ENCODE measurements at regions not wholly inside any gene's neighbourhood (a gene's known extent, or its start where the extent isn't known, plus 50 kb on each side); places are given as distances from the start of the nearest gene placed in this dataset.
"Not testable (repeated sequence)": the region's sequence is repeated elsewhere in the genome, so short reads cannot be mapped to it uniquely, and the experiment has no call there.

- no peak for DNase-seq
Measured at GRCh38 chr14:98915625-98916024, 356.4 kb downstream of the BCL11B start.

DNA sequence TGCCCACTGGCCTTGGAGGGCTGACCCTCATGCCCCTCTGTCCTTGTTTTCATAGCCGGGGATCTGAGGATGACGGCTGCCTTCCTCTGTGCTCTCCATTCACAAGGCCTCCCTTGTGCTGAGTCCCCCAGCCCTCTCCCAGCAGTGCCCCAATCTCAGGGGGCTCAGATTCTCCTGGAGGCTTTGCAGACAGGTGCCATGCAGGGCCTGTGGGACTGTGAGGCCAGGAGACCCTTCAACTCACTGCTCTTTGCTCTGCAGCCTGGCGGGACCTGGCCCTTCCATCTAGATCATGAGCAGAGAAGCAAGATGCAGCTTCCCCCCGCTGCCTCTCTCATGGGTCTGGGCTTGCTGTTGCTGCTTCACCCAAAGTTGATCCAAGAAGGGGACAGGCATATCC is 356.0 kb downstream of the BCL11B start:
- no peak for DNase-seq

DNA sequence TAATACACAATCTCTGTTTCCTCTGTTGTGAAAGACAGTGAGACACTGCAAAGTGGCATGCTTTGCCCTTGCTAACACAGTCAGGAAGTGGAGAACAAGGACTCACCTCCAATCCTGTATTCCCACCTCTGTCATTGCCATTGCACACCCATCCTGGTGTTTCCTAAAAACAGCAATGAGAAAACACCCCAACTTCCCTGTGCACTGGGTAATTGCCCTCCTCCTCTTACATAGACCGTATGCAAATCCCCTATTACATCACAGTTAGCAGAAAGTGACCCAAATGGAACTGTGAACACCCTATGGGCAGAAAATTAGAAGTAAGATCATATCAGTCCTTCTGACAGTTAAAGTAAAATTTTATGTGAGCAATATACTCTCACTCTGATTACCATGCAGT is 355.5 kb downstream of the BCL11B start:
- DNase-seq = no peak

GRCh38 chr14:98919434-98919833 is 352.6 kb downstream of the BCL11B start:
- no peak for DNase-seq

- not testable (repeated sequence) for DNase-seq
Measured at GRCh38 chr14:98921306-98921705, 350.7 kb downstream of the BCL11B start.

DNA sequence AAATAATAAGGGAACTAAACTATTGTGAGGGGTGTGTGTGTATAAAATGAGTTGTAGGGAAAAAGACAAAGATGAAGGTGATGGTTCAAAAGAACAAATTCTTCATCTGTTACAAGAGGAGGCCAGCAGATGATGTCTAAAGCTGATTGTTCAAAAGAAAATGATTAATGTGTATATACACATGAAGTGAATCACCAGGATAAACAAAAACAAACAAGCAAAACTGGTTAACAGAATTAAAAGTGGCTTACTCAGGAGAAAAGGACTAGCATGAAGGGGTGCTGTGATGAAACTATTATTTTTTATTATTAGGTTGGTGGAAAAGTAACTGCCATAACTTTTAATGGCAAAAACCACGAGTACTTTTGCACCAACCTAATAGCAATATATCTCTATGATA is 348.4 kb downstream of the BCL11B start:
- DNase-seq = no peak

DNA sequence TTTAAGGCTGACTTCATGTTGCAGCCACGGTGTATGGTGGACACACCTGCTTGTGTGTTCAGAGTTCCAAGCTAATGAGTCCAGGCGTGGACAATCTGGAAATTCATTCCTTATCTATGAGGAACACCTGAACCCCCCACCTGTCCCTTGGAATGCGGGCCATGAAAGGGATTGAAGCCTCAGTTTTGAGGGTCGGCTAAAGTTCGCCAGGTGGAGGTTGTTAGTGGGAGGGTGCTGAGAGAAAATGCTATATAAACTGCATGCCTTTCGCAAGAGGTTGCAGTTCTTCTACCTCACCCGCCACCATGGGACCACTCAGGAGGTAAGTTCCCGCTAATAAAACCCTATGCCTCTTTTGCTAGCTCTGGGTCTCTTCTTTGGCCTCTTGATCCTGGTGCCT is 348.0 kb downstream of the BCL11B start:
- no peak for DNase-seq

DNA sequence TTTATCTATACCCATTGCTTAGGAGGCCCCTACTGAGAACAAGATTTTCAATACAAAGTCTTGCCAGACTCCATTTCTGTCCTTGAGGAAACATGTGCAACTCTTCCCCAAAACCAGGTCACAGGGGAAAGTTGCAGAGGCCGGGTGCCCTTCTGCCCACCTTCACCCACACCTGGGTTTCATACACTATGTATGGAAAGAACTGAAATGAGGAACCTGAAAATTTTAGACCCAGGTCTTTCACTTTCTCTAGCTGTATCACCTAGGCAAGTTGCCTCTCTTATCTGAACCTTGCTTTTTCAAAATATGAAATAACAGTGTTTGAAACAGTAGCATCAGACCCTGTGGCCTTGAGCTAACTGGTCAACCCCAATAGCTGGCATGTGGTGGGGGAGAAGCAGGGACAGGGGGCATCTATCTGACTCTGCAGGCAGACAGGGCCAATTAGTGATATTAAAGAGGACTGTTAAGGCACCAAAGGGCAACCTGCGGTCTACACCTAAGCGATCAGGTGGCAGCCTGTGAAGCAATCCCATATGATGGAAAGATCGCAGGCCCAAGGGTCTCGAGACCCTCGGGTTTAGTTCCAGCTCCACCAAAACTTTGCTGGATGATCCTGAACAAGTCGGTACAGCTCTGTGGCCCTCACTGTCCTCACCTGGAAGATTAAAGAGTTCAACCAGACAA is 346.5 kb downstream of the BCL11B start:
- DNase-seq = no peak

DNA sequence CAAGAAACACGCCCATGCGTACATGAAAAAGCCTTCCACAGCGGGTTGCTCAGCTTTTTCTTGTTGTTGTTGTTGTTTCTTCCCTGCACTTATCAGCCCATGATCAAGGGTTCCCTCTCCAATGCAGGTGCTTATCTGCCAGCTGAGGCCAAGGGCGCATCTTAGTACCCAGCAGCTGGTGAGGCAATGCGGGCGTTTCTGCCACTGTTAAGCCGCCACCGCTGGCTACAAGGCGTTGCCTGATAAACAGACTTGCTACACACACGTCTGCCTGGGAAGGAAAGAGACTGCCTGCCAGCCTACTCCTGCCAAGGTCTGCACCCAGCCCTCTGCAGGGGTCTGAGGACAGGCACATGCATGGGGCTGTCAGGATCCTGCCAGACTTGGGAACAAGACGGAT is 345.9 kb downstream of the BCL11B start:
- no peak for DNase-seq

GRCh38 chr14:98926801-98927200 is 345.2 kb downstream of the BCL11B start:
- no peak for DNase-seq

GRCh38 chr14:98927986-98928385 is 344.0 kb downstream of the BCL11B start:
- no peak for DNase-seq

- no peak for DNase-seq
Measured at GRCh38 chr14:98928418-98928817, 343.6 kb downstream of the BCL11B start.

GRCh38 chr14:98931126-98931525 is 340.9 kb downstream of the BCL11B start:
- no peak for DNase-seq

- no peak for DNase-seq
Measured at GRCh38 chr14:98931911-98932310, 340.1 kb downstream of the BCL11B start.

DNA sequence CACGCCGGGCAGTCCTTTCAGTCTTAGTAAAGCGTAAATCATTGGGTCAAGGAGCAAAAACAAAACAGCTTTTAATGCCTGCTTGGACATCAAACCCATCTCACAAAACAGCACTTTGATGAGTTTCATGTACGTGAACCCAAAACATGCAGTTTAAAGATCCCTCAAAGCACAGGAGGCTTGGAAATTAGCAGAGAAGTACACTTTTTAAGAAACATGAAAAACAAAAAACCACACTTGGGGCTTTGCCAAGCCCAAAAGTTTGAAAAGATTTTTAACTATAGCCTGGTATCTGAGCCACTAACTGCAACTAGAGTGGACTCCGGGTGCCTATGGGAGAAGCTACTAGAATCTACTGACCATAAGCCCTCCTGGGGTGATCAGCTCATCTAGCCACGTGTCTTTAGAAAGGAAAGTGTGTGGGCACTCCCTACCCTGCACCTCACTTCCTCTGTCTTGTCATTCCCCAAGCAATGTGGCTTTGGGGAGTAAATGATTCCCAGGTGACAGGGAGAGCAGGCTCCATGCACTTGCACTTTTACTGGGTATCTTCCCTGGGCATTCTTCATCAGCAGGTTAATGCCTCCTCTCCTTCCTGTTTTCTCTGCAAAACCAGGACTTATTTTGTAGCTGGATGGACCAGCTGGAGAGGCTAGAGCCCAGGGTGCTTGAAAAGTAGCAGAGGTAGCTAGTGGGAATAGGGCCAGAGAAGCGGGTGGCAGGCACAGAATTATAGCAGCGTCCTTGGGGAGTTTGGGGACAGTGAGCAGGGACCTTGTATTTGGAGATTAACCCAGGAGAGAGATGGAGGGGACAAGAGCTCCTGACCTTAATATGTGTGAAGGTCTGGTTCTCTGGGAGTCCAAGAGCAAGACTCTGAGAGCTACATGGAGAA is 339.3 kb downstream of the BCL11B start:
- DNase-seq = no peak

GRCh38 chr14:98934569-98934968 is 337.4 kb downstream of the BCL11B start:
- not testable (repeated sequence) for DNase-seq

DNA sequence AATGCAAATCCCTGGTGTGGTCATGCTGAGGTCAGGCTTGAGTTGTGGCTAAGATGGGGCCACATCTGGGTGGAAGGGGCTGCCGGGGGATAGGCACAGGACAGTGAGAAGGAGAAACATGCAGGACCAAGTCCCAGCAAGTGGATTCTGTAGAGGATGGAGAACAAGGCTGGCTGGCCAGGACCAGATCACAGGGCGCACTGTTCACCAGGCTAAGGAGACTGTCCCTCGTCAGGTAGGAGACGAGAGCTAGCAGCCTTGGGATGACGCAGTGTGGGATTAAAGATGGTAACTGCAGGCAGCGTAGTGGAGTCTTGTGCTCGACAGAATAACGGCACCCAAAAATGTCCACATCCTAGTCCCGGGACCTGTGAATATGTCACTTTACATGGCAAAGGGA is 336.1 kb downstream of the BCL11B start:
- no peak for DNase-seq

GRCh38 chr14:98937021-98937420 is 335.0 kb downstream of the BCL11B start:
- DNase-seq = no peak

DNA sequence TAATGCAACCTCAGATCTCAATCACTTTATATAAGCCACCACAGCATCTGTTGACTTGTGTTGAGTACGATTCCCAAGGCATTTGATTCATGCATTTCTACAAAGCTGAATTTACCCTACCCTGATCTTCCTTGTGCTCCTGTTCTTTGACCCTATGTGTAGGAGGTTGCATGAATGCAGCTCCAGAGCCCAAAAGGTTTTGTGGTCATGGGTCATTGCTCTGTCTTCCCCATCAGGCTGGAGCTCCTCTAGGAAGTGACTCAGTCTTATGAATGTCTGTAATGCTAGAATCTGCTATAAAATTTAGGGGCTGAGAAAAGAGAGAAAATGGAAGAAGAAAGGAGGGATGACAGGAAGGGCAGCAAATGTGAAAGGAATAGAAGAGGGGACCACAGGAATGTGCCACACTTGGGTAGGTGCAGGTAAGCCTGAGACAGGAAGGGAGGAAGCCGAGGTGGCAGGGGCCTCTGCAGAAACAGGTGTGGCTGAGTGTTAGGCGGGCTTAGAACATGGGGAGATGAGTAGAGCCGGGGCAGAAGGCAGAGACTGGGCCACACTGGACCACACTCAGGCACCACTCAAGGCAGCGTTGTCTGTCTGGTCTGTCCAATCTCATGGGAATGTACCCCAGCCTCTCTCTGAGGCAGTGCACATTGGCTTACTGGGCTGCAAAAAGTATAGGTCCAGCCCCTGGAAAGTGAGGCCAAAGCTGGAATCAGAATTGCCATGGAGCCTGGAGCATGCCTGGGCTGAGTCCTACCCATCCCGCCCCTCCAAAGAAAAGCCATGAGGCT is 334.1 kb downstream of the BCL11B start:
- DNase-seq = no peak

DNA sequence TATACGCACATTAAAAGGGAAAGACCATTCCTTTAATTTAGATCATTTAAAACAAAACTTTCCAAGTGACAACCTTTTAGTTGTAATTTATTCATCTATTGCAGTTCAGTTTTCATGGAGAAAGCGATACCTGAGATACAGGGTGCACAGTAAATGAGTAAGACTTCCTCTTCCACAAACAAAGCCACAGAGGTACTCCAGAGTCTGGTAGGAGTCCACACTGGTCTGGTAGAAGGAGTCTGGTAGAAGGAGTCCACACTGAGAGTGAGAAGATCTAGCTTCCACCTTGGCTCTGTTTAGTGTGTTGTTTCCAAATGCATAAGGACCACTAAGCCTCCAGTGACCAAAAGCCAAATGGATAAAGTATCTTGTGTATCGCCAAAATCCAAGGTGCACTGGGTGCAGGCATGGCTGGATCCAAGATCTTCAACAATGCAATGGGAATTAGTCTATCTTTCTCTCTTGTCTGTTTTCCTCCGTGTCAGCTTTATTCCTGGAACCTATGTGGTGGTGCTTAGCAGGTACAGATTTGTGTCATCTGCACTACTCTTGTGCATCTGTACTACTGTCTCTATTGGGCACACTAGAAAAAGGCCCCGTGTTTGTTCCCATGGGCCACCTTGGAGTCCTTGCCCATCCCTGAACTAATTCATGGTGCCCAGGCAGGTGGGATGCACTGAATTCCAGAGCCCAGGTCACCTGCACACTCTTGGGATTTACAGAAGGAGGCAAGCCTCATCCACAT is 331.1 kb downstream of the BCL11B start:
- DNase-seq = no peak

DNA sequence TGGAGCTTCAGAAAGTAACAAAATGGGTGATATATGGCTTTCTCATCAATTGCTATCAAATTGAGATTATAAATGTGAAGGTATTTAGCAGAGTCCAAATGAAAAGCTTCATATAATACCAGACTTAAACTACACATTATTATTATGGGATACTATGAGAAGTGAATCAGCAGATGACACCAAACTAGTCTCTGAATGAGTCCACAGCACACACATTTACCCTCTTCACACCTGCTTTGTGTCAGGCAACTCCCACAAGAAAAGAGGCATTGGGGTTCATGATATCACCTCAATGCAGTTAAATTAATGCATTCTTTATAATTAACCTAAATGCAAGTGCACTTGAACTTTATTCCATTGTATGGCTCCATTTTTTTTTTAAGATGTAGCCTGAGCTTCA is 330.5 kb downstream of the BCL11B start:
- no peak for DNase-seq

- DNase-seq = no peak
Measured at GRCh38 chr14:98943907-98944306, 328.1 kb downstream of the BCL11B start.

- DNase-seq = no peak
Measured at GRCh38 chr14:98944989-98945388, 327.0 kb downstream of the BCL11B start.

Data from RPMI8226 (cell line).